ENCODE measurements at regions not wholly inside any gene's neighbourhood (a gene's known extent, or its start where the extent isn't known, plus 50 kb on each side); places are given as distances from the start of the nearest gene placed in this dataset.
A peak's percentile ranks its signal among the peaks of the same experiment; 100 is the strongest.
"Not testable (repeated sequence)": the region's sequence is repeated elsewhere in the genome, so short reads cannot be mapped to it uniquely, and the experiment has no call there.

GRCh38 chr5:82635561-82636288 lies 357.6 kb upstream of the RPS23 start:
- POLR2A ChIA-PET: no interaction called here
- Histone ChIP-seq H3K36me3 (ENCODE audit: control insufficient read depth, insufficient read depth, low read length) (no peaks in the 10 kb centered on the region), H3K9me3 (ENCODE audit: control insufficient read depth, insufficient read depth, low read depth, low read length) (no peaks in the 10 kb centered on the region), H3K4me1 (ENCODE audit: control insufficient read depth, insufficient read depth, low read length) (no peaks in the 10 kb centered on the region), H3K27me3 (ENCODE audit: control insufficient read depth, insufficient read depth, low read length) (no peaks in the 10 kb centered on the region), H3K27ac (ENCODE audit: low read length) (no peak overlapping the region), H3K4me3 (ENCODE audit: low read depth in 2 of 2, low read length in 2 of 2) (no peak overlapping the region)
- intact Hi-C loops (cut with micrococcal nuclease; ENCODE audit: unreplicated experiment) (loop anchor here (10.0 kb wide), 1 partner anchor 281 kb away; no protein-coding TSS in a partner anchor), in situ Hi-C loops (cut with HindIII; ENCODE audit: low pct_unique_long_range_greater_than_20kb, low sequenced_read_pairs) (no loop called here)
- TF ChIP-seq POLR2AphosphoS5 (IDR thresholded peaks at IDR 0.05; ENCODE audit: low read depth, low read length) (no peak), TCF7L2 (IDR thresholded peaks at IDR 0.05; ENCODE audit: low read depth, low read length) (no peak), CTCF (IDR thresholded peaks at IDR 0.05) (no peak), SIN3A (IDR thresholded peaks at IDR 0.05; ENCODE audit: borderline replicate concordance, insufficient read depth, low read depth, low read length) (no peak), REST (IDR thresholded peaks at IDR 0.05; ENCODE audit: insufficient read depth in 1 of 2, low read depth in 2 of 2, low read length in 1 of 2) (no peak)
- no TSS peak for BruUV-seq (replicated peaks)
- no peak for ATAC-seq
- DNase-seq (ENCODE audit: low read depth, low spot score): peak; percentile 17
- CTCF ChIA-PET: no interaction called here

- no peaks in the 10 kb centered on the region for H3K4me1 ChIP-seq (ENCODE audit: control insufficient read depth, insufficient read depth, low read length)
- no peaks in the 10 kb centered on the region for H3K36me3 ChIP-seq (ENCODE audit: control insufficient read depth, insufficient read depth, low read length)
- in situ Hi-C loops (cut with HindIII; ENCODE audit: low pct_unique_long_range_greater_than_20kb, low sequenced_read_pairs) (no loop called here), intact Hi-C loops (cut with micrococcal nuclease; ENCODE audit: unreplicated experiment) (no loop called here)
- H3K9me3 ChIP-seq (ENCODE audit: control insufficient read depth, insufficient read depth, low read depth, low read length): no peaks in the 10 kb centered on the region
- no peak overlapping the region for H3K27ac ChIP-seq (ENCODE audit: low read length)
- TF ChIP-seq SIN3A (IDR thresholded peaks at IDR 0.05; ENCODE audit: borderline replicate concordance, insufficient read depth, low read depth, low read length) (no peak), REST (IDR thresholded peaks at IDR 0.05; ENCODE audit: insufficient read depth in 1 of 2, low read depth in 2 of 2, low read length in 1 of 2) (no peak), TCF7L2 (IDR thresholded peaks at IDR 0.05; ENCODE audit: low read depth, low read length) (no peak), POLR2AphosphoS5 (IDR thresholded peaks at IDR 0.05; ENCODE audit: low read depth, low read length) (no peak), CTCF (IDR thresholded peaks at IDR 0.05) (no peak)
- CTCF ChIA-PET: no interaction called here
- no peak for DNase-seq (ENCODE audit: low read depth, low spot score)
- H3K27me3 ChIP-seq (ENCODE audit: control insufficient read depth, insufficient read depth, low read length): no peaks in the 10 kb centered on the region
- no peak overlapping the region for H3K4me3 ChIP-seq (ENCODE audit: low read depth in 2 of 2, low read length in 2 of 2)
- POLR2A ChIA-PET: no interaction called here
- BruUV-seq (replicated peaks): no TSS peak
- ATAC-seq: no peak
Measured at GRCh38 chr5:82628364-82628910, 350.3 kb upstream of the RPS23 start.

GRCh38 chr5:82626905-82627591 lies 348.9 kb upstream of the RPS23 start:
- H3K4me3 ChIP-seq (ENCODE audit: low read depth in 2 of 2, low read length in 2 of 2); H3K27me3 ChIP-seq (ENCODE audit: control insufficient read depth, insufficient read depth, low read length); H3K9me3 ChIP-seq (ENCODE audit: control insufficient read depth, insufficient read depth, low read depth, low read length); H3K36me3 ChIP-seq (ENCODE audit: control insufficient read depth, insufficient read depth, low read length); intact Hi-C loops (cut with micrococcal nuclease; ENCODE audit: unreplicated experiment); CTCF ChIA-PET; H3K4me1 ChIP-seq (ENCODE audit: control insufficient read depth, insufficient read depth, low read length); in situ Hi-C loops (cut with HindIII; ENCODE audit: low pct_unique_long_range_greater_than_20kb, low sequenced_read_pairs); DNase-seq (ENCODE audit: low read depth, low spot score); POLR2A ChIA-PET; H3K27ac ChIP-seq (ENCODE audit: low read length); ATAC-seq; BruUV-seq (replicated peaks): not testable (repeated sequence)
